Upper lobe of right lung (tissue), 1 donor: ENCODE measurements at regions not wholly inside any gene's neighbourhood (a gene's known extent, or its start where the extent isn't known, plus 50 kb on each side); places are given as distances from the start of the nearest gene placed in this dataset.
A peak's percentile ranks its signal among the peaks of the same experiment; 100 is the strongest.
"Not testable (repeated sequence)": the region's sequence is repeated elsewhere in the genome, so short reads cannot be mapped to it uniquely, and the experiment has no call there.

Experiments used
- ATAC-seq: fragments of 200-7000 bp; cut with Tn5 transposase; one replicate; pipeline ENCODE4 v1.9.1; 2020; ENCODE audit warnings: mild to moderate bottlenecking, moderate library complexity
- DNase-seq: peaks from one replicate; pipeline ENCODE4 v3.0.0-alpha.2; 2020
- H3K27ac ChIP-seq: fragments of 200-600 bp; one replicate; pipeline ENCODE4 v1.8.0; 2022
- H3K27me3 ChIP-seq: fragments of 200-600 bp; one replicate; pipeline ENCODE4 v1.8.0; 2022; ENCODE audit warnings: mild to moderate bottlenecking
- H3K36me3 ChIP-seq: fragments of 200-600 bp; one replicate; pipeline ENCODE4 v1.8.0; 2022
- H3K4me1 ChIP-seq: fragments of 200-600 bp; one replicate; pipeline ENCODE4 v1.8.0; 2022
- H3K4me3 ChIP-seq: fragments of 200-600 bp; one replicate; pipeline ENCODE4 v1.8.0; 2022; ENCODE audit warnings: mild to moderate bottlenecking
- H3K9me3 ChIP-seq: fragments of 200-600 bp; one replicate; pipeline ENCODE4 v1.8.0; 2022
- CTCF ChIP-seq: fragments of 200-600 bp; IDR thresholded peaks from one replicate; pipeline ENCODE4 v1.8.0; 2022; ENCODE audit warnings: antibody characterized with exemption
- intact Hi-C: fragments of 100-400 bp; cut with DNase I; formaldehyde crosslinking; loops from one replicate; pipeline ENCODE4 v1.11.0; 2022
- donor health status: DM: no; HTN: yes; CAD: no; lungs with severe emphysema.

DNA sequence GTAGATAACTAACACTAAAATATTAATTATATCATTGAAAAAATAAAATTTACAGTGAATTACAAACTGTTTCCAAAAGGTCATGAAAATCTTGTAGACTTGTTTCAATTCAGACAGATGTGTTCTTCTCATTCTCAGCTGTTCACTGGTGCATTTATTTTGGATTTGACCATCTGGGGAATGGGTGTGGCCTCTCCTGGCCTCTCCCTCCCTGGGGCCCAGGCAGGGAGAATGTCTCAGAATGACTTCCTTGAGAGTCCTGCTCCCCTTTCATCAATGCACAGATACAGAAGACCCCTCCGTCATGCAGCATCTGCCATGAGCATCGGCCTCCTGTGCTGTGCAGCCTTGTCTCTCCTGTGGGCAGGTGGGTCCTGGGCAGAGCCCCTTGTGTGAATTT is 192.8 kb upstream of the PRSS58 start:
- ATAC-seq: no peak
- DNase-seq: no peak
- Histone ChIP-seq H3K4me3 (no peak overlapping the region), H3K27me3 (no peaks in the 10 kb centered on the region), H3K36me3 (no peaks in the 10 kb centered on the region), H3K4me1 (no peaks in the 10 kb centered on the region), H3K27ac (no peak overlapping the region), H3K9me3 (no peaks in the 10 kb centered on the region)
- intact Hi-C loops: no loop called here
- TF ChIP-seq CTCF: no peak

DNA sequence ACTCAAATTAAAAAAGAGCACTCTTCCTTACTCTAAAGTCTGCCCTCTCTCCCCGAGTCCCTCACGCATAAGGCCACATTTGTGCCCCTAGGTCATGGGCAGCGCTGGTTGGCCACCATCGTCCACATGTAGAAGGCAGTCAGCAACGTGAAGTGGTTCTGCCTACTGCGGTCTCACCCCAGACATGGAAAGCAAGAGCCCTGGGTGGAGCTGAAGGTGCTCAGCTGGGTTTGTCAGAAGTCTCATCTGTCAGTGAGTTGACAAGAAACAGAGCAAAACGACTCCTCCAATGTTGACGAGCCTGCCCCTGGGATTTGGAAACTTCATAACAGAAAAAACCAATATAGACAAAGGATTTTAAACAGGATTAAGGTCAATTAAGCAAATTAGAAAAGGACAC is 192.3 kb upstream of the PRSS58 start:
- no peak for DNase-seq
- no peak for TF ChIP-seq CTCF

DNA sequence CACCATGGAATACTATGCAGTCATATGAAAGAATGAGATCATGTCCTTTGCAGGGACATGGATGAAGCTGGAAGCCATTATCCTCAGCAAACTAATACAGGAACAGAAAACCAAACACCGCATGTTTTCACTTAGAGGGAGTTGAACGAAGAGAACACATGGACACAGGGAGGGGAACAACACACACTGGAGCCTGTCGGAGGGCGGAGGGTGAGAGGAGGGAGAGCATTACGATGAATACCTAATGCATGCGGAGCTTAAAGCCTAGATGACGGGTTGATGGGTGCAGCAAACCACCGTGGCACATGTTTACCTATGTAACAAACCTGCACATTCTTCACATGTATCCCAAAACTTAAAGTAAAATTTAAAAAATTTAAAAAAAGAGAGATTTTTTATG is 191.0 kb upstream of the PRSS58 start:
- H3K27me3 ChIP-seq, ATAC-seq: not testable (repeated sequence)

More for the DNA sequence above, 192.3 kb upstream of the PRSS58 start:
- no peaks in the 10 kb centered on the region for H3K4me1 ChIP-seq
- ATAC-seq: no peak
- no peak overlapping the region for H3K4me3 ChIP-seq
- no peaks in the 10 kb centered on the region for H3K36me3 ChIP-seq
- no peak overlapping the region for H3K27ac ChIP-seq
- intact Hi-C loops: no loop called here
- no peaks in the 10 kb centered on the region for H3K9me3 ChIP-seq
- H3K27me3 ChIP-seq: no peaks in the 10 kb centered on the region

GRCh38 chr7:142447762-142448161 is 189.9 kb upstream of the PRSS58 start:
- ATAC-seq: no peak
- no peak for TF ChIP-seq CTCF
- no peak for DNase-seq
- Histone ChIP-seq H3K27ac (no peak overlapping the region), H3K9me3 (no peaks in the 10 kb centered on the region), H3K36me3 (no peaks in the 10 kb centered on the region), H3K4me1 (no peaks in the 10 kb centered on the region), H3K4me3 (no peak overlapping the region), H3K27me3 (no peaks in the 10 kb centered on the region)
- intact Hi-C loops: no loop called here

More for the DNA sequence above, 191.0 kb upstream of the PRSS58 start:
- H3K27ac ChIP-seq, intact Hi-C loops, DNase-seq, H3K36me3 ChIP-seq, H3K4me1 ChIP-seq, H3K9me3 ChIP-seq, H3K4me3 ChIP-seq: not testable (repeated sequence)

DNA sequence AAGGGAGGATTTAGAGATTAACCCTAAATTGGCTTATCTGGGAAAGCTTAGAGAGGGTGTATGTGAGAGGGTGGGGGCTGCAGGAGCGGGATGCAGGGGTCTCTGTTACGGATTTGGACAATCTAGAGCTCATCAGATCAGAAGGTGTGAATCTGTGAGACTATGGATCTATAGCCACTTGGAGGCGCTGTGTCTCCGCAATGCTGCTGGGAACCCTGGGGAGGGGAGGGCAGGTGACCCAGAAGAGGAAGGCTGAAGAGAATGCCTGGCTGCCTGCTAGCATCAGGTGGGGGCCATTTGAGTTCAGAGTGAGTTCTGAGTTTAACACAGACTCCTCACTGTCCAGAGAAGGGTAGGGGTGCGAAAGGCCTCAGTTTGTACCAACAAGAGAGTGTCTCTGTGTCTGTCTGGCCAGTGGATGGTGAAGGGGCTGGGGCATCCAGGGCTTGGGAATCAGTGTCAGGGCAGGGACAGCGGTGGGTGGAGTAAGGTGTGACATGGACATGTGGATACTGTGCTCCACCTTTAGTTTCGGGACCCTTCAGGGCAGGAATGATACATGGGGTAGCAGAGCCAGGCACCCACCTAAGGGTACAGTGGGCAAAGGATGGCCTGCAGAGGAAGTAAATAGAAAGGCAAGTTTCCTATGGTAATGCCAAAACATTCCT is 187.3 kb upstream of the PRSS58 start:
- Histone ChIP-seq H3K27ac (no peak overlapping the region), H3K9me3 (no peaks in the 10 kb centered on the region), H3K4me3 (no peak overlapping the region), H3K36me3 (no peaks in the 10 kb centered on the region), H3K27me3 (no peaks in the 10 kb centered on the region), H3K4me1 (peaks cover 9% of the 10 kb centered on the region)
- DNase-seq (no peak), ATAC-seq (peak; percentile 7)
- intact Hi-C loops: no loop called here
- TF ChIP-seq CTCF: no peak

GRCh38 chr7:142443216-142444010 is 185.6 kb upstream of the PRSS58 start:
- no peaks in the 10 kb centered on the region for H3K9me3 ChIP-seq
- H3K27ac ChIP-seq: no peak overlapping the region
- no peak overlapping the region for H3K4me3 ChIP-seq
- ATAC-seq: peak; percentile 74
- H3K27me3 ChIP-seq: no peaks in the 10 kb centered on the region
- H3K4me1 ChIP-seq: peaks cover 10% of the 10 kb centered on the region
- no peaks in the 10 kb centered on the region for H3K36me3 ChIP-seq
- TF ChIP-seq CTCF: no peak
- intact Hi-C loops: no loop called here
- DNase-seq: no peak
